HepG2 (cell line): ENCODE measurements at regions not wholly inside any gene's neighbourhood (a gene's known extent, or its start where the extent isn't known, plus 50 kb on each side); places are given as distances from the start of the nearest gene placed in this dataset.

Source experiments
- ATAC-seq: fragments of 200-7000 bp; cut with Tn5 transposase; 3 replicates; pipeline ENCODE4 v1.9.1; 2020; ENCODE audit warnings: mild to moderate bottlenecking, moderate library complexity
- BruUV-seq: library from RNA; stranded (reverse); fragments of 400-500 nt; replicated peaks from 2 replicates; lab custom pipeline; 2021; lab: Mats Ljungman, UMichigan
- CTCF ChIA-PET: fragments of 300-600 bp; formaldehyde crosslinking; extraction: SDS; loops from one replicate; lab custom pipeline; 2021; ENCODE audit warnings: low total read pairs, inconsistent platforms, low intra/inter-chr PET ratio; lab: Yijun Ruan, JAX
- POLR2A ChIA-PET: fragments of 350-600 bp; sonication (Branson Sonifier 250); formaldehyde crosslinking; loops from one replicate; lab custom pipeline; 2020; ENCODE audit warnings: antibody characterized with exemption, inconsistent platforms; lab: Yijun Ruan, JAX
- DNase-seq: peaks from one replicate; pipeline ENCODE4 v3.0.0-alpha.2; 2015; ENCODE audit warnings: low spot score
- FAIRE-seq: peaks from 3 replicates; lab custom pipeline; 2011; peaks lifted over from hg19 to GRCh38; lab: Jason Lieb, UNC
- H2AFZ ChIP-seq: one replicate; pipeline ENCODE4 v1.6.1; 2011; ENCODE audit warnings: low read length, inconsistent platforms
- H3K27ac ChIP-seq: fragments of 300-600 bp; 3 replicates; pipeline ENCODE4 v1.8.0; 2011; ENCODE audit warnings: mixed run types, mild to moderate bottlenecking, mixed read lengths, low read length, inconsistent platforms; ENCODE audit not compliant: insufficient read depth; ENCODE audit errors: extremely low read length
- H3K27me3 ChIP-seq, 2 experiments: fragments of 200-600 bp in 1 of 2; 2 replicates in 1 of 2; 3 replicates in 1 of 2; pipeline versions ENCODE4 v1.6.0 to v1.8.0; 2011; ENCODE audit warnings: low read length in 2 of 2, mild to moderate bottlenecking in 2 of 2, moderate library complexity in 2 of 2, inconsistent platforms in 1 of 2; ENCODE audit not compliant: insufficient read depth in 2 of 2, control insufficient read depth in 1 of 2
- H3K36me3 ChIP-seq, 2 experiments: fragments of 200-600 bp in 1 of 2; replicated peaks in 1 of 2; 2 replicates in 1 of 2; 3 replicates in 1 of 2; pipeline versions ENCODE4 v1.5.1 to v1.8.0; 2011; ENCODE audit warnings: low read length in 2 of 2, inconsistent platforms in 1 of 2; ENCODE audit not compliant: insufficient read depth in 2 of 2, control insufficient read depth in 1 of 2
- H3K4me1 ChIP-seq: 2 replicates; pipeline ENCODE4 v1.5.1; 2012; ENCODE audit warnings: low read length, inconsistent platforms; ENCODE audit not compliant: insufficient read depth
- H3K4me2 ChIP-seq: 2 replicates; pipeline ENCODE4 v1.6.0; 2011; ENCODE audit warnings: low read depth, low read length, inconsistent platforms
- H3K4me3 ChIP-seq, 3 experiments: fragments of 200-600 bp in 1 of 3; sonication (generic), shearing (Covaris generic) in 1 of 3; replicated peaks in 1 of 3; 2 replicates each; pipeline ENCODE4 v1.5.1; 2011 to 2016; ENCODE audit warnings: low read length in 3 of 3, inconsistent platforms in 2 of 3, low read depth in 2 of 3, mild to moderate bottlenecking in 2 of 3, control low read depth in 1 of 3, mixed read lengths in 1 of 3; ENCODE audit not compliant: insufficient read depth in 1 of 3
- H3K79me2 ChIP-seq: one replicate; pipeline ENCODE4 v1.6.1; 2011; ENCODE audit warnings: low read length, inconsistent platforms; ENCODE audit not compliant: insufficient read depth
- H3K9ac ChIP-seq: 2 replicates; pipeline ENCODE4 v1.6.0; 2011; ENCODE audit warnings: mild to moderate bottlenecking, low read depth, low read length, inconsistent platforms; ENCODE audit not compliant: insufficient read depth
- H3K9me3 ChIP-seq: 2 replicates; pipeline ENCODE4 v1.5.1; 2012; ENCODE audit warnings: mild to moderate bottlenecking, low read length
- H4K20me1 ChIP-seq: 2 replicates; pipeline ENCODE4 v1.6.0; 2011; ENCODE audit warnings: inconsistent platforms, mild to moderate bottlenecking, low read length, moderate library complexity; ENCODE audit not compliant: insufficient read depth
- ARID4A ChIP-seq: sonication (generic); formaldehyde crosslinking; IDR thresholded peaks from 2 replicates; pipeline ENCODE4 v1.5.0; 2020; ENCODE audit warnings: mild to moderate bottlenecking, missing genetic modification reagents, borderline replicate concordance
- BRCA1 ChIP-seq: sonication (generic); formaldehyde crosslinking; IDR thresholded peaks from 2 replicates; pipeline ENCODE4 v1.4.0; 2020; ENCODE audit warnings: missing genetic modification reagents
- CAMTA2 ChIP-seq: sonication (generic); formaldehyde crosslinking; IDR thresholded peaks from 2 replicates; pipeline ENCODE4 v1.4.0; 2020; ENCODE audit warnings: mild to moderate bottlenecking, missing genetic modification reagents, borderline replicate concordance
- JUN ChIP-seq: sonication (generic); formaldehyde crosslinking; IDR thresholded peaks from 2 replicates; pipeline ENCODE4 v1.4.0; 2020; ENCODE audit warnings: mild to moderate bottlenecking, missing genetic modification reagents
- JUND ChIP-seq: sonication (generic); formaldehyde crosslinking; IDR thresholded peaks from 2 replicates; pipeline ENCODE4 v1.8.0; 2022; ENCODE audit warnings: mild to moderate bottlenecking, missing genetic modification reagents
- KDM5B ChIP-seq: sonication (generic); formaldehyde crosslinking; IDR thresholded peaks from 2 replicates; pipeline ENCODE4 v1.4.0; 2020; ENCODE audit warnings: missing genetic modification reagents, mild to moderate bottlenecking, borderline replicate concordance
- NR3C1 ChIP-seq: sonication (generic); formaldehyde crosslinking; IDR thresholded peaks from 2 replicates; pipeline ENCODE4 v1.4.0; 2020; ENCODE audit warnings: missing genetic modification reagents
- PBX3 ChIP-seq: sonication (generic); formaldehyde crosslinking; IDR thresholded peaks from 2 replicates; pipeline ENCODE4 v1.8.1; 2023; ENCODE audit warnings: missing genetic modification reagents, inconsistent platforms, borderline replicate concordance
- ZBTB42 ChIP-seq: sonication (generic); formaldehyde crosslinking; IDR thresholded peaks from 2 replicates; pipeline ENCODE4 v1.5.0; 2020; ENCODE audit warnings: mild to moderate bottlenecking, missing genetic modification reagents
- ZC3H4 ChIP-seq: sonication (generic); formaldehyde crosslinking; IDR thresholded peaks from 2 replicates; pipeline ENCODE4 v1.4.0; 2020; ENCODE audit warnings: missing genetic modification reagents, borderline replicate concordance
- ZNF354B ChIP-seq: sonication (generic); formaldehyde crosslinking; IDR thresholded peaks from 2 replicates; pipeline ENCODE4 v1.8.0; 2022; ENCODE audit warnings: mild to moderate bottlenecking, missing genetic modification reagents
- ZNF484 ChIP-seq: sonication (generic); formaldehyde crosslinking; IDR thresholded peaks from 2 replicates; pipeline ENCODE4 v1.5.1; 2020; ENCODE audit warnings: mild to moderate bottlenecking, low read depth, missing genetic modification reagents, borderline replicate concordance
- ZNF644 ChIP-seq: IDR thresholded peaks from 2 replicates; pipeline ENCODE4 v1.6.1; 2016; ENCODE audit warnings: low read depth
- ZNF660 ChIP-seq: sonication (generic); formaldehyde crosslinking; IDR thresholded peaks from 2 replicates; pipeline ENCODE4 v1.5.1; 2020; ENCODE audit warnings: mild to moderate bottlenecking, low read depth, missing genetic modification reagents, borderline replicate concordance
- ZNF709 ChIP-seq: sonication (generic); formaldehyde crosslinking; IDR thresholded peaks from 2 replicates; pipeline ENCODE4 v1.5.0; 2020; ENCODE audit warnings: mild to moderate bottlenecking, missing genetic modification reagents
- WGBS: methylation state at CpG from one replicate; pipeline ENCODE4 v1.1.6; 2017; ENCODE audit warnings: low lambda C conversion rate; 5-methylcytosine and 5-hydroxymethylcytosine counted together
- in situ Hi-C: cut with HindIII; loops from 2 replicates; pipeline ENCODE4 v1.10.0; 2017; ENCODE audit warnings: low pct_unique_long_range_greater_than_20kb; ENCODE audit not compliant: extremely low pct_ligation_motif_present
- intact Hi-C: fragments of 100-400 bp; cut with micrococcal nuclease; formaldehyde crosslinking; loops from one replicate; pipeline ENCODE4 v1.10.0; 2022; ENCODE audit not compliant: unreplicated experiment

- H3K4me3 ChIP-seq: no peak overlapping the region
- intact Hi-C loops: no loop called here
- H2AFZ ChIP-seq: no peak overlapping the region
- ChIA-PET POLR2A (no interaction called here), CTCF (no interaction called here)
- H3K9me3 ChIP-seq: no peaks in the 10 kb centered on the region
- in situ Hi-C loops: no loop called here
- H4K20me1 ChIP-seq: no peaks in the 10 kb centered on the region
- TF ChIP-seq ZNF484: no peak
- TF ChIP-seq ARID4A (CRISPR knock-in tag): no peak
- TF ChIP-seq JUN: no peak
- TF ChIP-seq ZNF644 (CRISPR knock-in tag): no peak
- TF ChIP-seq ZNF354B (CRISPR knock-in tag): no peak
- H3K4me1 ChIP-seq: no peaks in the 10 kb centered on the region
- ATAC-seq: no peak
- no peaks in the 10 kb centered on the region for H3K36me3 ChIP-seq
- no peaks in the 10 kb centered on the region for H3K79me2 ChIP-seq
- no TSS peak for BruUV-seq
- no peak overlapping the region for H3K4me2 ChIP-seq
- no peak overlapping the region for H3K27ac ChIP-seq
- H3K9ac ChIP-seq: no peak overlapping the region
- H3K27me3 ChIP-seq: no peaks in the 10 kb centered on the region
- no peak for DNase-seq
- no peak for FAIRE-seq
- WGBS: 17% methylated on average over 7 of the region's 7 CpGs
Observed at GRCh38 chr1:239817801-239818200, 273.9 kb upstream of the FMN2 start.

- H3K79me2 ChIP-seq: no peaks in the 10 kb centered on the region
- H3K27ac ChIP-seq: no peak overlapping the region
- H3K27me3 ChIP-seq: no peaks in the 10 kb centered on the region
- H3K9me3 ChIP-seq: no peaks in the 10 kb centered on the region
- no peak overlapping the region for H3K4me3 ChIP-seq
- intact Hi-C loops (no loop called here), in situ Hi-C loops (no loop called here)
- CTCF ChIA-PET: no interaction called here
- ATAC-seq (no peak), DNase-seq (no peak), FAIRE-seq (no peak)
- no peak overlapping the region for H3K4me2 ChIP-seq
- TF ChIP-seq ZNF660 (CRISPR knock-in tag) (no peak), NR3C1 (CRISPR knock-in tag) (no peak), CAMTA2 (CRISPR knock-in tag) (no peak), PBX3 (CRISPR knock-in tag) (no peak), BRCA1 (CRISPR knock-in tag) (no peak), JUND (CRISPR knock-in tag) (no peak), KDM5B (CRISPR knock-in tag) (no peak), ZBTB42 (no peak), ZNF709 (no peak), ZC3H4 (CRISPR knock-in tag) (no peak)
- POLR2A ChIA-PET: no interaction called here
- BruUV-seq: no TSS peak
- no peak overlapping the region for H3K9ac ChIP-seq
- no peaks in the 10 kb centered on the region for H3K36me3 ChIP-seq
- H2AFZ ChIP-seq: no peak overlapping the region
- WGBS: 18% methylated on average over 6 of the region's 6 CpGs
- H4K20me1 ChIP-seq: no peaks in the 10 kb centered on the region
- H3K4me1 ChIP-seq: no peaks in the 10 kb centered on the region
Observed at GRCh38 chr1:239819096-239819495, 272.6 kb upstream of the FMN2 start.
